K562 (cell line): ENCODE measurements at regions not wholly inside any gene's neighbourhood (a gene's known extent, or its start where the extent isn't known, plus 50 kb on each side); places are given as distances from the start of the nearest gene placed in this dataset.

ENCODE experiments used
- ATAC-seq: fragments of 200-7000 bp; cut with Tn5 transposase; 3 replicates; pipeline ENCODE4 v1.9.1; 2020; ENCODE audit warnings: moderate library complexity
- BruUV-seq: library from RNA; stranded (reverse); fragments of 400-500 nt; replicated peaks from 2 replicates; lab custom pipeline; 2021; lab: Mats Ljungman, UMichigan
- CTCF ChIA-PET: fragments of 300-600 bp; formaldehyde crosslinking; extraction: SDS; loops from one replicate; lab custom pipeline; 2021; ENCODE audit warnings: low intra/inter-chr PET ratio; lab: Yijun Ruan, JAX
- POLR2A ChIA-PET: fragments of 300-600, 350-650 bp; sonication (Branson Sonifier 250); formaldehyde crosslinking; extraction: SDS; loops from one replicate; lab custom pipeline; 2021; ENCODE audit warnings: antibody characterized with exemption, inconsistent platforms; lab: Yijun Ruan, JAX
- DNase-seq, 4 experiments: peaks; one replicate each; pipeline versions ENCODE4 v3.0.0 to v3.0.0-alpha.2; 2011 to 2018; ENCODE audit warnings: low spot score in 3 of 4, mixed read lengths in 3 of 4; ENCODE audit errors: extremely low read depth in 1 of 4
- FAIRE-seq: peaks from 2 replicates; lab custom pipeline; 2011; peaks lifted over from hg19 to GRCh38; lab: Jason Lieb, UNC
- H2AFZ ChIP-seq: 2 replicates; pipeline ENCODE4 v1.6.0; 2011; ENCODE audit warnings: low read depth, low read length, control low read depth, inconsistent platforms
- H3K27ac ChIP-seq: fragments of 200-600 bp; 3 replicates; pipeline ENCODE4 v1.8.0; 2011; ENCODE audit warnings: low read depth, mild to moderate bottlenecking, control low read depth, inconsistent platforms, low read length, moderate library complexity, mixed read lengths; ENCODE audit errors: extremely low read depth
- H3K27me3 ChIP-seq, 2 experiments: fragments of 300-600 bp in 1 of 2; 2 replicates in 1 of 2; 3 replicates in 1 of 2; pipeline versions ENCODE4 v1.6.0 to v1.8.0; 2011; ENCODE audit warnings: inconsistent platforms in 2 of 2, low read length in 2 of 2, mild to moderate bottlenecking in 1 of 2, mixed read lengths in 1 of 2, moderate library complexity in 1 of 2; ENCODE audit not compliant: control insufficient read depth in 2 of 2, insufficient read depth in 2 of 2
- H3K36me3 ChIP-seq: fragments of 300-600 bp; 3 replicates; pipeline ENCODE4 v1.8.0; 2011; ENCODE audit warnings: mild to moderate bottlenecking, low read length, inconsistent platforms; ENCODE audit not compliant: control insufficient read depth, insufficient read depth
- H3K4me1 ChIP-seq, 2 experiments: fragments of 200-600 bp in 1 of 2; replicated peaks in 1 of 2; 2 replicates in 1 of 2; 3 replicates in 1 of 2; pipeline versions ENCODE4 v1.5.1 to v1.8.0; 2011; ENCODE audit warnings: inconsistent platforms in 2 of 2, low read length in 2 of 2, mild to moderate bottlenecking in 1 of 2, mixed read lengths in 1 of 2, moderate library complexity in 1 of 2; ENCODE audit not compliant: control insufficient read depth in 2 of 2, insufficient read depth in 2 of 2
- H3K4me2 ChIP-seq: 2 replicates; pipeline ENCODE4 v1.6.1; 2011; ENCODE audit warnings: low read length, control low read depth, inconsistent platforms, mixed read lengths; ENCODE audit not compliant: insufficient read depth
- H3K4me3 ChIP-seq: fragments of 200-600 bp; sonication (generic), shearing (Covaris generic); 2 replicates; pipeline ENCODE4 v1.5.1; 2016; ENCODE audit warnings: control low read depth, inconsistent platforms
- H3K79me2 ChIP-seq: fragments of 200-600 bp; 3 replicates; pipeline ENCODE4 v1.8.0; 2011; ENCODE audit warnings: low read length, inconsistent platforms; ENCODE audit not compliant: control insufficient read depth, insufficient read depth
- H3K9ac ChIP-seq, 2 experiments: 2 replicates each; pipeline versions ENCODE4 v1.6.0 to v1.6.1; 2011; ENCODE audit warnings: low read depth in 2 of 2, low read length in 2 of 2, control low read depth in 1 of 2, inconsistent platforms in 1 of 2, mild to moderate bottlenecking in 1 of 2, mixed read lengths in 1 of 2; ENCODE audit not compliant: insufficient read depth in 1 of 2
- H3K9me1 ChIP-seq: one replicate; pipeline ENCODE4 v1.6.0; 2011; ENCODE audit warnings: inconsistent platforms, mild to moderate bottlenecking, low read length, moderate library complexity; ENCODE audit not compliant: control insufficient read depth, insufficient read depth
- H3K9me3 ChIP-seq: replicated peaks from 2 replicates; pipeline ENCODE4 v1.5.1; 2011; ENCODE audit warnings: low read depth, low read length, inconsistent platforms; ENCODE audit not compliant: control insufficient read depth, insufficient read depth
- H4K20me1 ChIP-seq: replicated peaks from 2 replicates; pipeline ENCODE4 v1.6.1; 2011; ENCODE audit warnings: low read length, inconsistent platforms, mixed read lengths; ENCODE audit not compliant: control insufficient read depth, insufficient read depth
- ATF1 ChIP-seq, 2 experiments: fragments of 450-650 bp in 1 of 2; IDR thresholded peaks; 2 replicates each; pipeline ENCODE4 v1.6.1; 2016; ENCODE audit warnings: missing compliant biosample characterization in 1 of 2, missing genetic modification characterization in 1 of 2
- GABPB1 ChIP-seq: sonication (generic); formaldehyde crosslinking; IDR thresholded peaks from 2 replicates; pipeline ENCODE4 v1.8.0; 2022; ENCODE audit warnings: mild to moderate bottlenecking, missing genetic modification reagents
- MECOM ChIP-seq: fragments of 250-450 bp; sonication (Bioruptor Pico); IDR thresholded peaks from 2 replicates; pipeline ENCODE4 v1.8.0; 2022; ENCODE audit warnings: inconsistent platforms
- MTA3 ChIP-seq: fragments of 450-650 bp; formaldehyde crosslinking; IDR thresholded peaks from 2 replicates; pipeline ENCODE4 v1.6.1; 2017; ENCODE audit warnings: mild to moderate bottlenecking, borderline replicate concordance
- NFE2L1 ChIP-seq: fragments of 450-650 bp; IDR thresholded peaks from 2 replicates; pipeline ENCODE4 v1.6.1; 2016; ENCODE audit warnings: missing genetic modification characterization, low read depth, mild to moderate bottlenecking, missing compliant biosample characterization, moderate library complexity, borderline replicate concordance
- NFXL1 ChIP-seq: fragments of 450-650 bp; formaldehyde crosslinking; IDR thresholded peaks from 2 replicates; pipeline ENCODE4 v1.4.0; 2021; ENCODE audit warnings: mild to moderate bottlenecking
- NR1H2 ChIP-seq: sonication (generic); formaldehyde crosslinking; IDR thresholded peaks from 2 replicates; pipeline ENCODE4 v1.4.0; 2020; ENCODE audit warnings: mild to moderate bottlenecking, missing genetic modification reagents
- PPARD ChIP-seq: fragments of 250-450 bp; sonication (Bioruptor Pico); IDR thresholded peaks from 2 replicates; pipeline ENCODE4 v1.8.0; 2022; ENCODE audit warnings: inconsistent platforms, mild to moderate bottlenecking, moderate library complexity
- TRIM28 ChIP-seq: fragments of 450-650 bp; IDR thresholded peaks from 2 replicates; pipeline ENCODE4 v1.6.1; 2017
- ZBTB5 ChIP-seq: fragments of 450-650 bp; IDR thresholded peaks from 2 replicates; pipeline ENCODE4 v1.6.1; 2017; ENCODE audit warnings: antibody characterized with exemption
- in situ Hi-C: fragments of 300-500 bp; cut with MboI; formaldehyde crosslinking; loops from 4 replicates; pipeline ENCODE4 v1.15.0; 2018; ENCODE audit warnings: inconsistent platforms, mixed read lengths
- intact Hi-C: fragments of 100-400 bp; cut with micrococcal nuclease; formaldehyde crosslinking; loops from 2 replicates; pipeline ENCODE4 v1.14.2; 2022
- TF ChIP-seq, protein P1 (sequence below): fragments of 250-450 bp; sonication (Bioruptor Pico); IDR thresholded peaks from 2 replicates; pipeline ENCODE4 v1.4.0; 2020; ENCODE audit warnings: borderline replicate concordance
- TF ChIP-seq, protein P2 (sequence below): fragments of 450-650 bp; IDR thresholded peaks from 2 replicates; pipeline ENCODE4 v1.6.1; 2014; ENCODE audit warnings: low read depth, mild to moderate bottlenecking, moderate library complexity, borderline replicate concordance
- TF ChIP-seq, protein P3 (sequence below), 2 experiments: fragments of 450-650 bp in 1 of 2; IDR thresholded peaks; 2 replicates each; pipeline ENCODE4 v1.6.1; 2011 to 2017; ENCODE audit warnings: low read depth in 2 of 2, antibody characterized with exemption in 1 of 2, borderline replicate concordance in 1 of 2, low read length in 1 of 2, mild to moderate bottlenecking in 1 of 2, mixed read lengths in 1 of 2; ENCODE audit not compliant: control insufficient read depth in 1 of 2
- TF ChIP-seq, protein P4 (sequence below): fragments of 450-650 bp; IDR thresholded peaks from 2 replicates; pipeline ENCODE4 v1.6.1; 2018; ENCODE audit warnings: mild to moderate bottlenecking, low read depth; ENCODE audit not compliant: partially characterized antibody

GRCh38 chr13:34360702-34361101, 542.8 kb downstream of the RFC3 start:
- FAIRE-seq = no peak
- intact Hi-C loops = no loop called here
- H3K79me2 ChIP-seq = no peaks in the 10 kb centered on the region
- no peaks in the 10 kb centered on the region for H4K20me1 ChIP-seq
- H3K9me1 ChIP-seq = no peaks in the 10 kb centered on the region
- no peaks in the 10 kb centered on the region for H3K9me3 ChIP-seq
- in situ Hi-C loops = no loop called here
- no peak overlapping the region for H3K4me2 ChIP-seq
- H3K9ac ChIP-seq = no peak overlapping the region
- ATAC-seq = no peak
- POLR2A ChIA-PET = no interaction called here
- H3K4me1 ChIP-seq = no peaks in the 10 kb centered on the region
- no peak overlapping the region for H3K27ac ChIP-seq
- H2AFZ ChIP-seq = no peak overlapping the region
- DNase-seq = no peak
- CTCF ChIA-PET = no interaction called here
- H3K27me3 ChIP-seq = no peaks in the 10 kb centered on the region
- no peak overlapping the region for H3K4me3 ChIP-seq
- BruUV-seq = no TSS peak
- H3K36me3 ChIP-seq = no peaks in the 10 kb centered on the region
- no peak for TF ChIP-seq NFE2L1 (tag)
- no peak for TF ChIP-seq ZBTB5
- TF ChIP-seq MECOM (CRISPR knock-in tag) = no peak
- no peak for TF ChIP-seq PPARD (CRISPR knock-in tag)
- no peak for TF ChIP-seq NFXL1 (CRISPR knock-in tag)
- TF ChIP-seq NR1H2 (CRISPR knock-in tag) = no peak
- TF ChIP-seq ATF1 (CRISPR knock-in tag; IDR thresholded peaks at IDR 0.05) = no peak
- no peak for TF ChIP-seq ATF1 (tag; IDR thresholded peaks at IDR 0.05)
- no peak for TF ChIP-seq MTA3
- TF ChIP-seq, protein P1, sequence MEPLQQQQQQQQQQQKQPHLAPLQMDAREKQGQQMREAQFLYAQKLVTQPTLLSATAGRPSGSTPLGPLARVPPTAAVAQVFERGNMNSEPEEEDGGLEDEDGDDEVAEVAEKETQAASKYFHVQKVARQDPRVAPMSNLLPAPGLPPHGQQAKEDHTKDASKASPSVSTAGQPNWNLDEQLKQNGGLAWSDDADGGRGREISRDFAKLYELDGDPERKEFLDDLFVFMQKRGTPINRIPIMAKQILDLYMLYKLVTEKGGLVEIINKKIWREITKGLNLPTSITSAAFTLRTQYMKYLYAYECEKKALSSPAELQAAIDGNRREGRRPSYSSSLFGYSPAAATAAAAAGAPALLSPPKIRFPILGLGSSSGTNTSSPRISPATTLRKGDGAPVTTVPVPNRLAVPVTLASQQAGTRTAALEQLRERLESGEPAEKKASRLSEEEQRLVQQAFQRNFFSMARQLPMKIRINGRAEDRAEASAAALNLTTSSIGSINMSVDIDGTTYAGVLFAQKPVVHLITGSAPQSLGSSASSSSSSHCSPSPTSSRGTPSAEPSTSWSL (CRISPR knock-in tag) = no peak
- TF ChIP-seq, protein P2, sequence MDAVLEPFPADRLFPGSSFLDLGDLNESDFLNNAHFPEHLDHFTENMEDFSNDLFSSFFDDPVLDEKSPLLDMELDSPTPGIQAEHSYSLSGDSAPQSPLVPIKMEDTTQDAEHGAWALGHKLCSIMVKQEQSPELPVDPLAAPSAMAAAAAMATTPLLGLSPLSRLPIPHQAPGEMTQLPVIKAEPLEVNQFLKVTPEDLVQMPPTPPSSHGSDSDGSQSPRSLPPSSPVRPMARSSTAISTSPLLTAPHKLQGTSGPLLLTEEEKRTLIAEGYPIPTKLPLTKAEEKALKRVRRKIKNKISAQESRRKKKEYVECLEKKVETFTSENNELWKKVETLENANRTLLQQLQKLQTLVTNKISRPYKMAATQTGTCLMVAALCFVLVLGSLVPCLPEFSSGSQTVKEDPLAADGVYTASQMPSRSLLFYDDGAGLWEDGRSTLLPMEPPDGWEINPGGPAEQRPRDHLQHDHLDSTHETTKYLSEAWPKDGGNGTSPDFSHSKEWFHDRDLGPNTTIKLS = no peak
- TF ChIP-seq TRIM28 = no peak
- TF ChIP-seq GABPB1 (CRISPR knock-in tag) = no peak
- TF ChIP-seq, protein P3, sequence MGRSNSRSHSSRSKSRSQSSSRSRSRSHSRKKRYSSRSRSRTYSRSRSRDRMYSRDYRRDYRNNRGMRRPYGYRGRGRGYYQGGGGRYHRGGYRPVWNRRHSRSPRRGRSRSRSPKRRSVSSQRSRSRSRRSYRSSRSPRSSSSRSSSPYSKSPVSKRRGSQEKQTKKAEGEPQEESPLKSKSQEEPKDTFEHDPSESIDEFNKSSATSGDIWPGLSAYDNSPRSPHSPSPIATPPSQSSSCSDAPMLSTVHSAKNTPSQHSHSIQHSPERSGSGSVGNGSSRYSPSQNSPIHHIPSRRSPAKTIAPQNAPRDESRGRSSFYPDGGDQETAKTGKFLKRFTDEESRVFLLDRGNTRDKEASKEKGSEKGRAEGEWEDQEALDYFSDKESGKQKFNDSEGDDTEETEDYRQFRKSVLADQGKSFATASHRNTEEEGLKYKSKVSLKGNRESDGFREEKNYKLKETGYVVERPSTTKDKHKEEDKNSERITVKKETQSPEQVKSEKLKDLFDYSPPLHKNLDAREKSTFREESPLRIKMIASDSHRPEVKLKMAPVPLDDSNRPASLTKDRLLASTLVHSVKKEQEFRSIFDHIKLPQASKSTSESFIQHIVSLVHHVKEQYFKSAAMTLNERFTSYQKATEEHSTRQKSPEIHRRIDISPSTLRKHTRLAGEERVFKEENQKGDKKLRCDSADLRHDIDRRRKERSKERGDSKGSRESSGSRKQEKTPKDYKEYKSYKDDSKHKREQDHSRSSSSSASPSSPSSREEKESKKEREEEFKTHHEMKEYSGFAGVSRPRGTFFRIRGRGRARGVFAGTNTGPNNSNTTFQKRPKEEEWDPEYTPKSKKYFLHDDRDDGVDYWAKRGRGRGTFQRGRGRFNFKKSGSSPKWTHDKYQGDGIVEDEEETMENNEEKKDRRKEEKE (IDR thresholded peaks at IDR 0.05; ENCODE audit: borderline replicate concordance in 1 of 2, control insufficient read depth in 1 of 2, low read depth in 2 of 2, low read length in 1 of 2) = no peak
- TF ChIP-seq, protein P4, sequence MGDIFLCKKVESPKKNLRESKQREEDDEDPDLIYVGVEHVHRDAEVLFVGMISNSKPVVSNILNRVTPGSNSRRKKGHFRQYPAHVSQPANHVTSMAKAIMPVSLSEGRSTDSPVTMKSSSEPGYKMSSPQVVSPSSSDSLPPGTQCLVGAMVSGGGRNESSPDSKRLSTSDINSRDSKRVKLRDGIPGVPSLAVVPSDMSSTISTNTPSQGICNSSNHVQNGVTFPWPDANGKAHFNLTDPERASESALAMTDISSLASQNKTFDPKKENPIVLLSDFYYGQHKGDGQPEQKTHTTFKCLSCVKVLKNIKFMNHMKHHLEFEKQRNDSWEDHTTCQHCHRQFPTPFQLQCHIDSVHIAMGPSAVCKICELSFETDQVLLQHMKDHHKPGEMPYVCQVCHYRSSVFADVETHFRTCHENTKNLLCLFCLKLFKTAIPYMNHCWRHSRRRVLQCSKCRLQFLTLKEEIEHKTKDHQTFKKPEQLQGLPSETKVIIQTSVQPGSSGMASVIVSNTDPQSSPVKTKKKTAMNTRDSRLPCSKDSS = no peak
